DOHH2 (cell line): ENCODE measurements at regions not wholly inside any gene's neighbourhood (a gene's known extent, or its start where the extent isn't known, plus 50 kb on each side); places are given as distances from the start of the nearest gene placed in this dataset.

Experiments
- EZH2phosphoT487 ChIP-seq: fragments of 200-600 bp; sonication (generic); IDR thresholded peaks from 2 replicates; pipeline ENCODE4 v1.6.1; 2017; ENCODE audit warnings: borderline replicate concordance, mild to moderate bottlenecking, antibody characterized with exemption, low read length, moderate library complexity, mixed read lengths
- TF ChIP-seq, protein P1 (sequence below): fragments of 200-600 bp; sonication (generic); IDR thresholded peaks from one replicate; pipeline ENCODE4 v1.5.1; 2014; ENCODE audit warnings: antibody characterized with exemption, mild to moderate bottlenecking, low read depth, low read length; ENCODE audit not compliant: poor library complexity, severe bottlenecking

DNA sequence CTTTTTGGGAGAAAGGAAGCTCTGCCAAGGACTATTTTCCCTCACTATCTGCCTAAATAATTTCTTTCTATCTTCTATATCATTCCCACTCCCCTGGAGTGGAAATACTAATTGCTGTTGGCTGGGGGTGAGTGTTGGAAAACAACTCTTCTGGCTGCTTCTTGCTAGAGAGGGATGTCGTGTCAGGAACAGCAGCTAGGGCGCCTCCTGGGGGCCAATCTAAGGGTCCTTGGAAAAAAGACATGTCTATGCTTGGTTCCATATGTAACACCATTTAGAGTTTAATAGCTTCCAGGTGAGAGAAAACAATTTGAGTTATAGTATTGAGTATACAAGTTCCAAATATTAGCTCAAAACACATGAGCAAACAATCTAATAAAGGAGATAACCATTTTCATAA lies 111.3 kb downstream of the MAGEE1 start:
- no peak for TF ChIP-seq EZH2phosphoT487
- TF ChIP-seq, protein P1, sequence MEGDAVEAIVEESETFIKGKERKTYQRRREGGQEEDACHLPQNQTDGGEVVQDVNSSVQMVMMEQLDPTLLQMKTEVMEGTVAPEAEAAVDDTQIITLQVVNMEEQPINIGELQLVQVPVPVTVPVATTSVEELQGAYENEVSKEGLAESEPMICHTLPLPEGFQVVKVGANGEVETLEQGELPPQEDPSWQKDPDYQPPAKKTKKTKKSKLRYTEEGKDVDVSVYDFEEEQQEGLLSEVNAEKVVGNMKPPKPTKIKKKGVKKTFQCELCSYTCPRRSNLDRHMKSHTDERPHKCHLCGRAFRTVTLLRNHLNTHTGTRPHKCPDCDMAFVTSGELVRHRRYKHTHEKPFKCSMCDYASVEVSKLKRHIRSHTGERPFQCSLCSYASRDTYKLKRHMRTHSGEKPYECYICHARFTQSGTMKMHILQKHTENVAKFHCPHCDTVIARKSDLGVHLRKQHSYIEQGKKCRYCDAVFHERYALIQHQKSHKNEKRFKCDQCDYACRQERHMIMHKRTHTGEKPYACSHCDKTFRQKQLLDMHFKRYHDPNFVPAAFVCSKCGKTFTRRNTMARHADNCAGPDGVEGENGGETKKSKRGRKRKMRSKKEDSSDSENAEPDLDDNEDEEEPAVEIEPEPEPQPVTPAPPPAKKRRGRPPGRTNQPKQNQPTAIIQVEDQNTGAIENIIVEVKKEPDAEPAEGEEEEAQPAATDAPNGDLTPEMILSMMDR, result no peak
